ENCODE measurements at regions not wholly inside any gene's neighbourhood (a gene's known extent, or its start where the extent isn't known, plus 50 kb on each side); places are given as distances from the start of the nearest gene placed in this dataset.

DNA sequence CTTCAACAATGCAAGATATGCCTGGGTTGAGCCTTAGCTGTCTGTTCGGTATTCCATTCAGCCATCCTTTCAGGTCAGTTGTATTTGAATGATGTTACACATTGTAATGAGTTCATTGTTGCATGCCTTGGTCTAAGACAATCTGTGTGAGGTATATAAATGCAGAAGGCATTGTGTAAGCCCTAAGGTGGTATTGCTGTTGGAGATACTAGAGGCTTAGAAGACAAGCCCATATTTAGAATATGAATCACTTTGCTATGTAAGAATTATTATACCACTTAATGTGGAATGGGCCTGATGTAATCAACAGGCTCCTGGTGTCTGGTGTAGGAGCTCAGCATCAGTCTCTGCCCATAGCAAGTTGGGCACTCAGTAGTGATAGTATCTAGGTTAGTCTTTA, 473.4 kb upstream of the GNPDA2 start:
- DNase-seq, result no peak
- no peaks in the 10 kb centered on the region for H3K9me3 ChIP-seq
- no peak overlapping the region for H3K4me3 ChIP-seq
- no peaks in the 10 kb centered on the region for H3K36me3 ChIP-seq
- no peaks in the 10 kb centered on the region for H3K27me3 ChIP-seq
- H3K4me1 ChIP-seq, result no peaks in the 10 kb centered on the region
- TF ChIP-seq, protein P1, sequence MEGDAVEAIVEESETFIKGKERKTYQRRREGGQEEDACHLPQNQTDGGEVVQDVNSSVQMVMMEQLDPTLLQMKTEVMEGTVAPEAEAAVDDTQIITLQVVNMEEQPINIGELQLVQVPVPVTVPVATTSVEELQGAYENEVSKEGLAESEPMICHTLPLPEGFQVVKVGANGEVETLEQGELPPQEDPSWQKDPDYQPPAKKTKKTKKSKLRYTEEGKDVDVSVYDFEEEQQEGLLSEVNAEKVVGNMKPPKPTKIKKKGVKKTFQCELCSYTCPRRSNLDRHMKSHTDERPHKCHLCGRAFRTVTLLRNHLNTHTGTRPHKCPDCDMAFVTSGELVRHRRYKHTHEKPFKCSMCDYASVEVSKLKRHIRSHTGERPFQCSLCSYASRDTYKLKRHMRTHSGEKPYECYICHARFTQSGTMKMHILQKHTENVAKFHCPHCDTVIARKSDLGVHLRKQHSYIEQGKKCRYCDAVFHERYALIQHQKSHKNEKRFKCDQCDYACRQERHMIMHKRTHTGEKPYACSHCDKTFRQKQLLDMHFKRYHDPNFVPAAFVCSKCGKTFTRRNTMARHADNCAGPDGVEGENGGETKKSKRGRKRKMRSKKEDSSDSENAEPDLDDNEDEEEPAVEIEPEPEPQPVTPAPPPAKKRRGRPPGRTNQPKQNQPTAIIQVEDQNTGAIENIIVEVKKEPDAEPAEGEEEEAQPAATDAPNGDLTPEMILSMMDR (IDR thresholded peaks at IDR 0.05), result no peak
- no peak for TF ChIP-seq POLR2A (IDR thresholded peaks at IDR 0.05)
- no peak overlapping the region for H3K27ac ChIP-seq

DNA sequence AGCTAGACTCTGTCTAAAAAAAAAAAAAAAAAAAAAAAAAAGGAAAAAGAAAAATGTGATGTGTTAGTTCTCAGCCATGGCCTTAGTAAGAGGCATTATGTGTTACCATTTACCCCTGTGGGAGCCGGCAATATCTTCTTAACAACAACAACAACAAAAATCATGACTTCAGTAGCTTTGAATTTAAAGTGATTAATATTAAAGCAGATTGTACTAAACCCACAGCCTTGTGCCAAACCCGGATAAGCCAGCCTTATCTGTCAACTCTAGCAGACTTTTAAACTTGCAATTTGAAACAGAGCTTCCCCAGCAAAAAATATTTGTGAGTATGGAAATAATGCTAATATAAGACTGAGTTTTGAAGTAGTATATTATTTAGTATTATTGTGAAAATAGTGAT, 462.1 kb upstream of the GNPDA2 start:
- Histone ChIP-seq H3K27me3 (no peaks in the 10 kb centered on the region), H3K27ac (no peak overlapping the region), H3K4me1 (no peaks in the 10 kb centered on the region), H3K4me3 (no peak overlapping the region), H3K9me3 (no peaks in the 10 kb centered on the region), H3K36me3 (no peaks in the 10 kb centered on the region)
- TF ChIP-seq POLR2A (IDR thresholded peaks at IDR 0.05), result no peak
- TF ChIP-seq, protein P1 (IDR thresholded peaks at IDR 0.05), result no peak
- DNase-seq, result no peak

DNA sequence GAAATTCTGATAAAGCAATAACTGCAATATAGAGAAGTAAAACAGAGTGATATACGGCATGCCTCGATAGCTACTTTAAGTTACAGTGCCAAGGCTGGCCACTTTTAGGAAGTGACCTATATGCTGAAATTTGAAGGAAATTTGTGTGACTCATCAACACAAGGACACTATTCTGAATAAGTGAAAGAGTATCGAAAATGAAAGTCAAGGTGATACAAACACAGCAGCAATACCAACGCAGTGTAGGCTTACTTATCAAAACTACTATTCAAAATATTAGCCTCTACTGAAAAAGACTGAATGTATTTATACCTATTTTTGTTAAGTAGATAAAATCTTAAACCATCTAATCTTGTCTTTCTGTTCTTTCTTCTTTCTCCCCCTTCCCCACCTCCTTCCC, 459.9 kb upstream of the GNPDA2 start:
- Histone ChIP-seq H3K9me3 (no peaks in the 10 kb centered on the region), H3K4me3 (no peak overlapping the region), H3K27me3 (no peaks in the 10 kb centered on the region), H3K36me3 (no peaks in the 10 kb centered on the region), H3K27ac (no peak overlapping the region), H3K4me1 (no peaks in the 10 kb centered on the region)
- no peak for DNase-seq
- TF ChIP-seq POLR2A (IDR thresholded peaks at IDR 0.05), result no peak
- TF ChIP-seq, protein P1 (IDR thresholded peaks at IDR 0.05), result no peak

DNA sequence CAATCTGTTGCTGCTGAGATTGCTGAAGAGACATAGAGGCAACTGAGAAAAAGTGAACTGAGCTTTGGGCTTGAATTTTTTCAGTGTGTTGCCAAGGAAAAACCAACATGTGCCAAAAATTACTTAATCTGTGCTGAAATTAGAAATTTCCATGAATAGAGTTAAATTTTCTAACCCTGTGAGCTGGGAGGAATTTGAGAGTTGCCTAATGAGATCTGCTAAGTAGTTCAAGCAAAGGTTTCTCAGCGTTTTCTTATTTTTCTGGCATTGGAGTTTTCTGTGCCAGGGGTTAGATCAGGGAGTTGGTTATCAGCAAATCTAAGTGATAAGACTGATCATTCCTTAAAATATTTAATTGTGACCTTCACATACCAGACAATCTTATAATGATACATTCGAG, 457.5 kb upstream of the GNPDA2 start:
- no peak overlapping the region for H3K27ac ChIP-seq

DNA sequence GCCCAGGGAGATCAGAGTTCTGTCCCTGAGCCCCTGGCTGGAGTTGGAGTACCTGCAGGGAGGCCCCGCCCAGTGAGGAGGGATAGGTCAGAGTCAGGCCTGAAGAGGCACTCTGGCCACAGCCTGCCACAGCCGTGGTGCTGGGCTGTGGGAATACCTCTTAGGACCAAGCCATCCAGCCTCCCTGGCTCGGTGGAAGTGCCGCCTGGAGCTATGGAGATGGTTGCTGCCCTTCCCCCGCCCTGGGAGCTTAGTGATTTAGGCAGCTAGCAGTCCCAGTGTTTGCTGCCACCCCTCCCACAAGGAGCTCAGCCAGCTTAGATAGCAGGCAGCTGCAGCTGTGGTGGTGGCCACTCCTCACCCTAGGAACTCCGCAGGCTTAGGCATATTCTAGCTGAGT, 446.3 kb upstream of the GNPDA2 start:
- Histone ChIP-seq H3K9me3 (no peaks in the 10 kb centered on the region), H3K4me1 (no peaks in the 10 kb centered on the region), H3K36me3 (no peaks in the 10 kb centered on the region), H3K4me3 (no peak overlapping the region), H3K27ac (no peak overlapping the region), H3K27me3 (no peaks in the 10 kb centered on the region)
- TF ChIP-seq, protein P1 (IDR thresholded peaks at IDR 0.05), result no peak
- no peak for TF ChIP-seq POLR2A (IDR thresholded peaks at IDR 0.05)
- DNase-seq, result no peak

More for the DNA sequence above, 457.5 kb upstream of the GNPDA2 start:
- no peak for DNase-seq
- H3K9me3 ChIP-seq, result no peaks in the 10 kb centered on the region
- no peak overlapping the region for H3K4me3 ChIP-seq
- no peaks in the 10 kb centered on the region for H3K4me1 ChIP-seq
- H3K36me3 ChIP-seq, result no peaks in the 10 kb centered on the region
- no peak for TF ChIP-seq POLR2A (IDR thresholded peaks at IDR 0.05)
- no peaks in the 10 kb centered on the region for H3K27me3 ChIP-seq

DNA sequence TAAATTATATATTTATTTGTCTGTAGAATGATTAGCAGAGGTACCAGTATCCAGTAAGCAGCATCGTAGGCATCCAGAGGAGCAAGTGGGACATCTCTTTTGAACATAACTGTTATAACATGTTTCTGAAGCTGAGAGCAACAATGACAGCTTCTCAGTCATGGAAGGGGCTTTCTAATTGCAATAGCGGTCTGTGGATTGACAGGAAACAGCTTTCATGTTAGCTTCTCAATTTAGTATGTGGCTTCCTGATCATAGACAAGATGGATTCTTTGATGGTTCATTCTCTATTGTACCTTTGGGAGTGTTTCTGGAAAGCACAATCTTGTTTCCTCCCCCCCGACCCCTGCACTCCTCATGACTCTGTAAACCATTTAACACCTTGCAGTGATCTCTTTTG, 434.6 kb upstream of the GNPDA2 start:
- Histone ChIP-seq H3K27me3 (no peaks in the 10 kb centered on the region), H3K4me1 (no peaks in the 10 kb centered on the region), H3K4me3 (no peak overlapping the region), H3K36me3 (no peaks in the 10 kb centered on the region), H3K9me3 (no peaks in the 10 kb centered on the region), H3K27ac (no peak overlapping the region)
- no peak for TF ChIP-seq POLR2A (IDR thresholded peaks at IDR 0.05)
- TF ChIP-seq, protein P1 (IDR thresholded peaks at IDR 0.05), result no peak
- DNase-seq, result no peak

Measured in Peyer's patch (tissue), 4 donors.